Heart left ventricle (tissue), 16 donors: ENCODE measurements at regions not wholly inside any gene's neighbourhood (a gene's known extent, or its start where the extent isn't known, plus 50 kb on each side); places are given as distances from the start of the nearest gene placed in this dataset.

Experiments used
- ATAC-seq, 4 donors: fragments of 200-7000 bp; cut with Tn5 transposase; one replicate each; pipeline ENCODE4 v1.9.1; 2020 to 2022; ENCODE audit warnings: moderate library complexity in 4 of 4, mild to moderate bottlenecking in 3 of 4, moderate number of reproducible peaks in 1 of 4
- DNase-seq, 5 donors: peaks; one replicate each; pipeline ENCODE4 v3.0.0-alpha.2; 2020
- H3K27ac ChIP-seq, 12 donors: fragments of 200-600 bp; sonication (generic) in 4 of 12; one replicate each; pipeline versions ENCODE4 v1.5.0 to v1.8.0; 2016 to 2022; ENCODE audit warnings: mild to moderate bottlenecking in 2 of 12
- H3K27me3 ChIP-seq, 9 donors: fragments of 200-600 bp; sonication (generic) in 2 of 9; one replicate each; pipeline versions ENCODE4 v1.5.1 to v1.8.0; 2016 to 2022; ENCODE audit warnings: mild to moderate bottlenecking in 3 of 9
- H3K36me3 ChIP-seq, 9 donors: fragments of 200-600 bp; sonication (generic) in 2 of 9; one replicate each; pipeline versions ENCODE4 v1.5.0 to v1.8.0; 2018 to 2022; ENCODE audit warnings: mild to moderate bottlenecking in 2 of 9
- H3K4me1 ChIP-seq, 12 donors: fragments of 200-600 bp; sonication (generic) in 4 of 12; one replicate each; pipeline versions ENCODE4 v1.5.0 to v1.8.0; 2016 to 2022; ENCODE audit warnings: mild to moderate bottlenecking in 3 of 12
- H3K4me3 ChIP-seq, 12 donors: fragments of 200-600 bp; sonication (generic) in 4 of 12; one replicate each; pipeline versions ENCODE4 v1.5.0 to v1.8.0; 2017 to 2022; ENCODE audit warnings: mild to moderate bottlenecking in 9 of 12, moderate library complexity in 4 of 12
- H3K9me3 ChIP-seq, 12 donors: fragments of 200-600 bp; sonication (generic) in 4 of 12; one replicate each; pipeline versions ENCODE4 v1.5.0 to v1.8.0; 2016 to 2022; ENCODE audit warnings: mild to moderate bottlenecking in 1 of 12
- CTCF ChIP-seq, 12 donors: fragments of 200-600 bp; sonication (generic) in 4 of 12; IDR thresholded peaks; one replicate each; pipeline versions ENCODE4 v1.5.0 to v1.8.0; 2018 to 2022; ENCODE audit warnings: antibody characterized with exemption in 12 of 12, mild to moderate bottlenecking in 5 of 12
- POLR2A ChIP-seq, 2 donors: fragments of 450-650 bp; IDR thresholded peaks; one replicate each; pipeline ENCODE4 v1.6.1; 2017; ENCODE audit warnings: antibody characterized with exemption in 2 of 2, mild to moderate bottlenecking in 2 of 2, moderate library complexity in 2 of 2
- WGBS, 4 donors: extraction: QIAGEN DNeasy Blood & Tissue Kit in 2 of 4; methylation state at CpG; one replicate each; pipeline versions ENCODE4 v1.1.5 to v1.1.7; 2013 to 2018; 5-methylcytosine and 5-hydroxymethylcytosine counted together
- intact Hi-C, 10 donors: fragments of 100-400 bp; cut with DNase I; formaldehyde crosslinking; loops; one replicate each; pipeline versions ENCODE4 v1.11.1 to v1.14.2; 2022
- donor health status: ischemic (EF 13 %, LVEDD 7.1; RV severe dilation, severe dysfunction).
- donor health status: healthy with polysubstance abuse.
- donor health status: DM: no; HTN: yes; CAD: no.
- donor health status: DM: no; HTN: no; CAD: no.
- donor health status: ischemic (EF 25% LVEDD 6.9; RV normal size, moderate dysfunction).
- donor health status: ischemic (EF 25% LVEDD 5.7; RV mildly dilated, moderate dysfunction).
- donor health status: healthy.
- donor health status: DM: yes; HTN: yes; CAD: no.
- donor health status: ischemic (EF 35%, LVEDD 5.7; RV mildly dilated, moderate dysfunction).
- donor health status: nonischemic (EF 11% LVEDD 7.7; RV severe dilation, severe dysfunction).
- donor health status: DM: yes; HTN: yes; CAD: no.
- donor health status: PGD.
- donor health status: ischemic (EF 29% LVEDD 5.4; RV normal size, mild dysfunction).
- donor health status: nonischemic (EF 23%, LVEDD 6.1; RV moderate dilation, normal function).

- no peak for ATAC-seq
- Histone ChIP-seq H3K9me3 (no peaks in the 10 kb centered on the region), H3K27ac (no peak overlapping the region), H3K36me3 (no peaks in the 10 kb centered on the region), H3K4me1 (no peaks in the 10 kb centered on the region), H3K27me3 (peaks cover 0 to 3% (median 0%) of the 10 kb centered on the region in 9 donors), H3K4me3 (no peak overlapping the region)
- no peak for DNase-seq
- intact Hi-C loops, result no loop called here
- TF ChIP-seq POLR2A (IDR thresholded peaks at IDR 0.05), result no peak
- TF ChIP-seq CTCF (IDR thresholded peaks at IDR 0.05), result no peak
- 34 to 38% (median 36%) methylated on average over 1 of the region's 1 CpG for WGBS, 4 donors
Measured at GRCh38 chr5:108661024-108661423, 86.7 kb upstream of the FER start.

DNA sequence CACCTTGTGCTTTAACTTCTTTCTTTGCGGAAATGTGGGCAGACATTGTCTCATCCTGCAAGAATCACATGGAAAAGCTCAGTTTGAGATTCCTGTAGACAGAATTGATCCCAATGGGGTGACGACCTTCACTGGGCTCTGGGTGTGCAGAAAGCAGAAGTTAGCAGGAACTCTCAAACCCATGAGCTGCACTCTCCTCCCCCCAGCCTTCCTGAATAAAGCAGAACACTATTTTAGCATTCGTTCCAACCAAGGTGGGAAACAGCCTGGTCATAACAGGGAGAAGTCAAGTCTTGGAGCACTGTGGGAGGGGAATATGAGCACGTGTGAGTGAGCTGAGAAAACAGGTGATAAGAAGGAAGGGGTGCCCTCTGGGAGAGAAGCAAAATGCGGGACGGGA lies 87.4 kb upstream of the FER start:
- ATAC-seq, result no peak
- Histone ChIP-seq H3K36me3 (no peaks in the 10 kb centered on the region), H3K27ac (no peak overlapping the region), H3K27me3 (peaks cover 0 to 3% (median 0%) of the 10 kb centered on the region in 9 donors), H3K9me3 (no peaks in the 10 kb centered on the region), H3K4me1 (no peaks in the 10 kb centered on the region), H3K4me3 (no peak overlapping the region)
- intact Hi-C loops, result no loop called here
- WGBS, 4 donors, result 72 to 77% (median 75%) methylated on average over 6 of the region's 6 CpGs
- TF ChIP-seq CTCF (IDR thresholded peaks at IDR 0.05), result no peak
- no peak for DNase-seq

- no peak for ATAC-seq
- Histone ChIP-seq H3K4me1 (no peaks in the 10 kb centered on the region), H3K36me3 (no peaks in the 10 kb centered on the region), H3K27ac (no peak overlapping the region), H3K27me3 (peaks cover 0 to 3% (median 0%) of the 10 kb centered on the region in 9 donors), H3K9me3 (no peaks in the 10 kb centered on the region), H3K4me3 (no peak overlapping the region)
- 70 to 89% (median 76%) methylated on average over 3 of the region's 3 CpGs for WGBS, 4 donors
- no peak for DNase-seq
- TF ChIP-seq POLR2A (IDR thresholded peaks at IDR 0.05) (no peak), CTCF (IDR thresholded peaks at IDR 0.05) (no peak)
- intact Hi-C loops, result no loop called here
Measured at GRCh38 chr5:108659531-108659930, 88.2 kb upstream of the FER start.

- intact Hi-C loops, result no loop called here
- no peak for DNase-seq
- no peak for TF ChIP-seq CTCF (IDR thresholded peaks at IDR 0.05)
- TF ChIP-seq POLR2A (IDR thresholded peaks at IDR 0.05), result no peak
- WGBS, 4 donors, result 74 to 78% (median 77%) methylated on average over 5 of the region's 5 CpGs
- Histone ChIP-seq H3K4me1 (no peaks in the 10 kb centered on the region), H3K27me3 (peaks cover 0 to 3% (median 0%) of the 10 kb centered on the region in 9 donors), H3K27ac (no peak overlapping the region), H3K9me3 (no peaks in the 10 kb centered on the region), H3K4me3 (no peak overlapping the region), H3K36me3 (no peaks in the 10 kb centered on the region)
- ATAC-seq, result no peak
Measured at GRCh38 chr5:108655750-108656450, 91.8 kb upstream of the FER start.
